ENCODE measurements at regions not wholly inside any gene's neighbourhood (a gene's known extent, or its start where the extent isn't known, plus 50 kb on each side); places are given as distances from the start of the nearest gene placed in this dataset.

DNA sequence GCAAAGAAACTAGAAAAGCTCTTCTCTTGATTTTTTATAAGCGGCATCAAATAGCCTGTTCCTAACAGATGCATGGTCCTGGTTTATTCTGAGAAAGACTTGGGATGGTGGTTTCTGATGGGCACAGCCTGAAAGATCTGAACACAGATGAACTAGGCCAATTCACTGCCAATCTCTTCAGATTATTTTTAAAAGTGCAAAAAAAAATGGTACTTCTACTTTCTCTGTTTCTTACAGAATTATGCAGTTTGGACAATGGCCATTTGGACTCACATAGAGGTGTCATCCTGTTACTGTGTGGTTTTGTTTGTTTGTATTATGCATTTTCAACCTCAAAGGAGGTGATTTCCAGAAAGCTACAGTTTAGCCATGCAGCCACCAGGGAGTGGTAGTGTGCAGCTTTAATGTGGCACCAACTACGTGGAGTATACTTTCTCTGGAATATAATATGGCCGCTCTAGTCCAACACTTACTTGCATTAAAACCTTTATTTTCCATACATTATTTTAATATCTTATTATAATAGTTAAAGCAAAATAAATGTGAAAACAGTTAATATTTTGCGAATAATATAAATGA, 469.8 kb upstream of the KIRREL3 start:
- TF ChIP-seq, protein P1, sequence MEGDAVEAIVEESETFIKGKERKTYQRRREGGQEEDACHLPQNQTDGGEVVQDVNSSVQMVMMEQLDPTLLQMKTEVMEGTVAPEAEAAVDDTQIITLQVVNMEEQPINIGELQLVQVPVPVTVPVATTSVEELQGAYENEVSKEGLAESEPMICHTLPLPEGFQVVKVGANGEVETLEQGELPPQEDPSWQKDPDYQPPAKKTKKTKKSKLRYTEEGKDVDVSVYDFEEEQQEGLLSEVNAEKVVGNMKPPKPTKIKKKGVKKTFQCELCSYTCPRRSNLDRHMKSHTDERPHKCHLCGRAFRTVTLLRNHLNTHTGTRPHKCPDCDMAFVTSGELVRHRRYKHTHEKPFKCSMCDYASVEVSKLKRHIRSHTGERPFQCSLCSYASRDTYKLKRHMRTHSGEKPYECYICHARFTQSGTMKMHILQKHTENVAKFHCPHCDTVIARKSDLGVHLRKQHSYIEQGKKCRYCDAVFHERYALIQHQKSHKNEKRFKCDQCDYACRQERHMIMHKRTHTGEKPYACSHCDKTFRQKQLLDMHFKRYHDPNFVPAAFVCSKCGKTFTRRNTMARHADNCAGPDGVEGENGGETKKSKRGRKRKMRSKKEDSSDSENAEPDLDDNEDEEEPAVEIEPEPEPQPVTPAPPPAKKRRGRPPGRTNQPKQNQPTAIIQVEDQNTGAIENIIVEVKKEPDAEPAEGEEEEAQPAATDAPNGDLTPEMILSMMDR (conservative IDR thresholded peaks at IDR 0.05; ENCODE audit: low read length), result peak; percentile 69
- TF ChIP-seq EZH2phosphoT487 (IDR thresholded peaks at IDR 0.05; ENCODE audit: borderline replicate concordance, low read depth, low read length), result no peak
